ENCODE measurements at regions not wholly inside any gene's neighbourhood (a gene's known extent, or its start where the extent isn't known, plus 50 kb on each side); places are given as distances from the start of the nearest gene placed in this dataset.

- Histone ChIP-seq H3K9ac (ENCODE audit: low read length) (no peak overlapping the region), H3K27me3 (replicated peaks; ENCODE audit: control insufficient read depth, insufficient read depth, low read length) (no peaks in the 10 kb centered on the region), H3K4me1 (ENCODE audit: control insufficient read depth, insufficient read depth, low read length) (peaks cover 3% of the 10 kb centered on the region), H3K9me3 (ENCODE audit: control insufficient read depth, low read length) (peaks cover 20% of the 10 kb centered on the region), H3K36me3 (ENCODE audit: control insufficient read depth, insufficient read depth, low read length, severe bottlenecking) (no peaks in the 10 kb centered on the region), H3K4me3 (ENCODE audit: low read length) (no peak overlapping the region)
- no peak for DNase-seq (ENCODE audit: low read depth)
Measured at GRCh38 chr10:78831461-78831860, 237.3 kb upstream of the ZMIZ1 start.

- DNase-seq (ENCODE audit: low read depth) = no peak
- H3K9ac ChIP-seq (ENCODE audit: low read length) = no peak overlapping the region
- peaks cover 3% of the 10 kb centered on the region for H3K4me1 ChIP-seq (ENCODE audit: control insufficient read depth, insufficient read depth, low read length)
- no peak overlapping the region for H3K4me3 ChIP-seq (ENCODE audit: low read length)
- no peaks in the 10 kb centered on the region for H3K36me3 ChIP-seq (ENCODE audit: control insufficient read depth, insufficient read depth, low read length, severe bottlenecking)
- no peaks in the 10 kb centered on the region for H3K27me3 ChIP-seq (replicated peaks; ENCODE audit: control insufficient read depth, insufficient read depth, low read length)
- H3K9me3 ChIP-seq (ENCODE audit: control insufficient read depth, low read length) = peaks cover 20% of the 10 kb centered on the region
Measured at GRCh38 chr10:78832281-78832680, 236.5 kb upstream of the ZMIZ1 start.

- no peak overlapping the region for H3K4me3 ChIP-seq (ENCODE audit: low read length)
- H3K27me3 ChIP-seq (replicated peaks; ENCODE audit: control insufficient read depth, insufficient read depth, low read length) = no peaks in the 10 kb centered on the region
- no peak overlapping the region for H3K9ac ChIP-seq (ENCODE audit: low read length)
- H3K4me1 ChIP-seq (ENCODE audit: control insufficient read depth, insufficient read depth, low read length) = no peaks in the 10 kb centered on the region
- H3K9me3 ChIP-seq (ENCODE audit: control insufficient read depth, low read length) = peaks cover 9% of the 10 kb centered on the region
- DNase-seq (ENCODE audit: low read depth) = no peak
- H3K36me3 ChIP-seq (ENCODE audit: control insufficient read depth, insufficient read depth, low read length, severe bottlenecking) = no peaks in the 10 kb centered on the region
Measured at GRCh38 chr10:78838141-78838657, 230.6 kb upstream of the ZMIZ1 start.

- no peak overlapping the region for H3K9ac ChIP-seq (ENCODE audit: low read length)
- DNase-seq (ENCODE audit: low read depth) = no peak
- no peak overlapping the region for H3K4me3 ChIP-seq (ENCODE audit: low read length)
- H3K9me3 ChIP-seq (ENCODE audit: control insufficient read depth, low read length) = peaks cover 6% of the 10 kb centered on the region
- H3K4me1 ChIP-seq (ENCODE audit: control insufficient read depth, insufficient read depth, low read length) = no peaks in the 10 kb centered on the region
- no peaks in the 10 kb centered on the region for H3K36me3 ChIP-seq (ENCODE audit: control insufficient read depth, insufficient read depth, low read length, severe bottlenecking)
- H3K27me3 ChIP-seq (replicated peaks; ENCODE audit: control insufficient read depth, insufficient read depth, low read length) = peaks cover 16% of the 10 kb centered on the region
Measured at GRCh38 chr10:78843495-78843894, 225.3 kb upstream of the ZMIZ1 start.

GRCh38 chr10:78844960-78845607 is 223.7 kb upstream of the ZMIZ1 start:
- peaks cover 6% of the 10 kb centered on the region for H3K9me3 ChIP-seq (ENCODE audit: control insufficient read depth, low read length)
- DNase-seq (ENCODE audit: low read depth) = no peak
- H3K4me3 ChIP-seq (ENCODE audit: low read length) = no peak overlapping the region
- no peak overlapping the region for H3K9ac ChIP-seq (ENCODE audit: low read length)
- peaks cover 16% of the 10 kb centered on the region for H3K27me3 ChIP-seq (replicated peaks; ENCODE audit: control insufficient read depth, insufficient read depth, low read length)
- no peaks in the 10 kb centered on the region for H3K4me1 ChIP-seq (ENCODE audit: control insufficient read depth, insufficient read depth, low read length)
- H3K36me3 ChIP-seq (ENCODE audit: control insufficient read depth, insufficient read depth, low read length, severe bottlenecking) = no peaks in the 10 kb centered on the region

- Histone ChIP-seq H3K27me3 (replicated peaks; ENCODE audit: control insufficient read depth, insufficient read depth, low read length) (peaks cover 16% of the 10 kb centered on the region), H3K9me3 (ENCODE audit: control insufficient read depth, low read length) (peaks cover 6% of the 10 kb centered on the region), H3K36me3 (ENCODE audit: control insufficient read depth, insufficient read depth, low read length, severe bottlenecking) (no peaks in the 10 kb centered on the region), H3K4me3 (ENCODE audit: low read length) (no peak overlapping the region), H3K4me1 (ENCODE audit: control insufficient read depth, insufficient read depth, low read length) (no peaks in the 10 kb centered on the region), H3K9ac (ENCODE audit: low read length) (no peak overlapping the region)
- DNase-seq (ENCODE audit: low read depth) = no peak
Measured at GRCh38 chr10:78846071-78846470, 222.7 kb upstream of the ZMIZ1 start.

- H3K9ac ChIP-seq (ENCODE audit: low read length) = no peak overlapping the region
- peaks cover 16% of the 10 kb centered on the region for H3K27me3 ChIP-seq (replicated peaks; ENCODE audit: control insufficient read depth, insufficient read depth, low read length)
- H3K4me3 ChIP-seq (ENCODE audit: low read length) = no peak overlapping the region
- H3K9me3 ChIP-seq (ENCODE audit: control insufficient read depth, low read length) = peaks cover 6% of the 10 kb centered on the region
- DNase-seq (ENCODE audit: low read depth) = no peak
- H3K36me3 ChIP-seq (ENCODE audit: control insufficient read depth, insufficient read depth, low read length, severe bottlenecking) = no peaks in the 10 kb centered on the region
- H3K4me1 ChIP-seq (ENCODE audit: control insufficient read depth, insufficient read depth, low read length) = peaks cover 7% of the 10 kb centered on the region
Measured at GRCh38 chr10:78846760-78847159, 222.0 kb upstream of the ZMIZ1 start.

GRCh38 chr10:78847485-78847884 is 221.3 kb upstream of the ZMIZ1 start:
- DNase-seq (ENCODE audit: low read depth) = no peak
- peaks cover 16% of the 10 kb centered on the region for H3K27me3 ChIP-seq (replicated peaks; ENCODE audit: control insufficient read depth, insufficient read depth, low read length)
- H3K9me3 ChIP-seq (ENCODE audit: control insufficient read depth, low read length) = peaks cover 6% of the 10 kb centered on the region
- no peak overlapping the region for H3K4me3 ChIP-seq (ENCODE audit: low read length)
- no peak overlapping the region for H3K9ac ChIP-seq (ENCODE audit: low read length)
- H3K4me1 ChIP-seq (ENCODE audit: control insufficient read depth, insufficient read depth, low read length) = peaks cover 10% of the 10 kb centered on the region
- no peaks in the 10 kb centered on the region for H3K36me3 ChIP-seq (ENCODE audit: control insufficient read depth, insufficient read depth, low read length, severe bottlenecking)

GRCh38 chr10:78849115-78849514 is 219.7 kb upstream of the ZMIZ1 start:
- Histone ChIP-seq H3K9ac (ENCODE audit: low read length) (no peak overlapping the region), H3K4me3 (ENCODE audit: low read length) (no peak overlapping the region), H3K4me1 (ENCODE audit: control insufficient read depth, insufficient read depth, low read length) (peaks cover 10% of the 10 kb centered on the region), H3K36me3 (ENCODE audit: control insufficient read depth, insufficient read depth, low read length, severe bottlenecking) (no peaks in the 10 kb centered on the region), H3K27me3 (replicated peaks; ENCODE audit: control insufficient read depth, insufficient read depth, low read length) (peaks cover 16% of the 10 kb centered on the region), H3K9me3 (ENCODE audit: control insufficient read depth, low read length) (no peaks in the 10 kb centered on the region)
- DNase-seq (ENCODE audit: low read depth) = no peak

- no peak for DNase-seq (ENCODE audit: low read depth)
- Histone ChIP-seq H3K36me3 (ENCODE audit: control insufficient read depth, insufficient read depth, low read length, severe bottlenecking) (no peaks in the 10 kb centered on the region), H3K4me3 (ENCODE audit: low read length) (no peak overlapping the region), H3K4me1 (ENCODE audit: control insufficient read depth, insufficient read depth, low read length) (peaks cover 10% of the 10 kb centered on the region), H3K27me3 (replicated peaks; ENCODE audit: control insufficient read depth, insufficient read depth, low read length) (peaks cover 16% of the 10 kb centered on the region), H3K9ac (ENCODE audit: low read length) (no peak overlapping the region), H3K9me3 (ENCODE audit: control insufficient read depth, low read length) (no peaks in the 10 kb centered on the region)
Measured at GRCh38 chr10:78849731-78850130, 219.0 kb upstream of the ZMIZ1 start.

GRCh38 chr10:78850644-78851435 is 217.9 kb upstream of the ZMIZ1 start:
- Histone ChIP-seq H3K27me3 (replicated peaks; ENCODE audit: control insufficient read depth, insufficient read depth, low read length) (peaks cover 9% of the 10 kb centered on the region), H3K9ac (ENCODE audit: low read length) (no peak overlapping the region), H3K4me3 (ENCODE audit: low read length) (no peak overlapping the region), H3K4me1 (ENCODE audit: control insufficient read depth, insufficient read depth, low read length) (peaks cover 10% of the 10 kb centered on the region), H3K9me3 (ENCODE audit: control insufficient read depth, low read length) (no peaks in the 10 kb centered on the region), H3K36me3 (ENCODE audit: control insufficient read depth, insufficient read depth, low read length, severe bottlenecking) (no peaks in the 10 kb centered on the region)
- no peak for DNase-seq (ENCODE audit: low read depth)
